Subcutaneous abdominal adipose tissue (tissue), 5 donors: ENCODE measurements at regions not wholly inside any gene's neighbourhood (a gene's known extent, or its start where the extent isn't known, plus 50 kb on each side); places are given as distances from the start of the nearest gene placed in this dataset.
A peak's percentile ranks its signal among the peaks of the same experiment; 100 is the strongest.

Experiments used
- H3K27ac ChIP-seq: one replicate; pipeline ENCODE4 v1.7.0; 2013; ENCODE audit warnings: low read depth, mild to moderate bottlenecking, inconsistent platforms, low read length, moderate library complexity
- H3K27me3 ChIP-seq, 5 donors: one replicate each; pipeline ENCODE4 v1.7.0; 2013; ENCODE audit warnings: low read length in 5 of 5, inconsistent platforms in 1 of 5; ENCODE audit not compliant: control insufficient read depth in 5 of 5, insufficient read depth in 4 of 5
- H3K36me3 ChIP-seq, 5 donors: one replicate each; pipeline ENCODE4 v1.7.0; 2013; ENCODE audit warnings: low read length in 5 of 5; ENCODE audit not compliant: control insufficient read depth in 5 of 5, insufficient read depth in 5 of 5
- H3K4me1 ChIP-seq, 5 donors: one replicate each; pipeline ENCODE4 v1.7.0; 2013; ENCODE audit warnings: low read length in 5 of 5, mild to moderate bottlenecking in 3 of 5, moderate library complexity in 1 of 5; ENCODE audit not compliant: control insufficient read depth in 5 of 5, insufficient read depth in 5 of 5
- H3K4me3 ChIP-seq, 5 donors: one replicate each; pipeline ENCODE4 v1.7.0; 2013; ENCODE audit warnings: low read length in 5 of 5, low read depth in 1 of 5
- H3K9ac ChIP-seq, 5 donors: one replicate each; pipeline ENCODE4 v1.7.0; 2013; ENCODE audit warnings: low read length in 5 of 5, mild to moderate bottlenecking in 4 of 5, moderate library complexity in 3 of 5
- H3K9me3 ChIP-seq, 5 donors: one replicate each; pipeline ENCODE4 v1.7.0; 2013; ENCODE audit warnings: low read length in 5 of 5; ENCODE audit not compliant: control insufficient read depth in 5 of 5
- donor health status: healthy.
- donor health status: healthy.
- donor health status: healthy.
- donor health status: healthy.
- donor health status: healthy.

GRCh38 chr3:107106907-107107306 is 270.3 kb upstream of the CCDC54 start:
- Histone ChIP-seq H3K9me3 (peaks cover 0 to 5% (median 0%) of the 10 kb centered on the region in 5 donors), H3K27ac (no peak overlapping the region), H3K4me3 (no peak overlapping the region), H3K36me3 (no peaks in the 10 kb centered on the region), H3K4me1 (peaks cover 0 to 9% (median 2%) of the 10 kb centered on the region in 5 donors), H3K27me3 (no peaks in the 10 kb centered on the region), H3K9ac (no peak overlapping the region)

DNA sequence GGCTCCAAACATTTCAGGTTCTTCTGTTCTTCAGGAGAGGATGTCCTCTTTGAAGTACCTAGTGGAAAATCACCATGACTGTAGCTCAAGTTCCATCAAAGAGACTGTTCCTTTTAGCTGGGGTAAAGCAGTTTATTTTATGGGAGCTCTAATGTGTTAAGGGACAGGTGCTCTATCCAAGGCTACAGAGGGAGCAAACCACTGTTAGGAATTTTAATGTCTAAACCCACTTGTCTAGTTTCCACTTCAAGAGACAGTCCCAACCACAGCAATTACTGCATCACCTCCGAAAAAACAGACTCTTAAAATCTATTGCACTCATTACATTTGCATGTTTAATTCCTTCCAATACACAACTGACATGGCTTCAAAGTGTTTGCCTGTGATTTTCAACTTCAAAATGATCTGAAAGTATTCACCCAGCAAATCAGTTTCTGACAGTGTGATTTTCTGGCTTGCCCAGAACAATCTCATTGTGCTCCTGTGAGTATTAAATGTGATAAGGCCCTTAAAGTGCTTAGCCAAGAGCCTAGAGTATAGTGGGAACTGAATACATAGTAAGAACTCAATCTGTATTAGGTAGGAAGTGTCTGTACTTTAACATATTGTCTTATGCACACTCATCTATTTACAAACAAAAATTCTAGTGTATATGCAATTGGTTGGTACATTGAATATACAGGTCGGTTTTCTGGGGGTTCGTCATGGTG is 266.5 kb upstream of the CCDC54 start:
- Histone ChIP-seq H3K27me3 (no peaks in the 10 kb centered on the region), H3K27ac (no peak overlapping the region), H3K36me3 (no peaks in the 10 kb centered on the region), H3K9ac (no peak overlapping the region), H3K4me3 (no peak overlapping the region), H3K9me3 (no peaks in the 10 kb centered on the region), H3K4me1 (peaks cover 0 to 8% (median 3%) of the 10 kb centered on the region in 5 donors)

DNA sequence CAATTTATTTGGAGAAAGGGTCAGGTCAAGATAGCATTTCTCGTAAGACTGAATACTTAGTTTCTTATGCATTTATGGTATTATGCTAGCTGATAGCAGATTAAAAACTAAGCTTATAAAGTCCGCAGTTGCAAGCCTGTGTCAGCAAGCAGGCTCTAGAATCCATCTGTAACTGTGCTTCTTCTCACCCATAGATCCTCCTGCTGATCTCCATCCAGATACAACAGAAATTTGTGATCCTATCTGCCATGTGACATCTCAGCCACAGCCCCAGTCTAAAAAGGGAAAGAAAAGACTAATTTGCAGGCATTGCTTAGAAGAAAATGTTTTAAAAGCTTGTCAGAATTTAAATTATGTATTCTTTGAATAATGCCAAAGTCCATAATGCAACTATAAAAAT is 265.4 kb upstream of the CCDC54 start:
- no peak overlapping the region for H3K9ac ChIP-seq
- H3K9me3 ChIP-seq: no peaks in the 10 kb centered on the region
- H3K4me3 ChIP-seq: no peak overlapping the region
- H3K27ac ChIP-seq: no peak overlapping the region
- H3K4me1 ChIP-seq: peaks cover 0 to 8% (median 3%) of the 10 kb centered on the region in 5 donors
- no peaks in the 10 kb centered on the region for H3K36me3 ChIP-seq
- no peaks in the 10 kb centered on the region for H3K27me3 ChIP-seq

DNA sequence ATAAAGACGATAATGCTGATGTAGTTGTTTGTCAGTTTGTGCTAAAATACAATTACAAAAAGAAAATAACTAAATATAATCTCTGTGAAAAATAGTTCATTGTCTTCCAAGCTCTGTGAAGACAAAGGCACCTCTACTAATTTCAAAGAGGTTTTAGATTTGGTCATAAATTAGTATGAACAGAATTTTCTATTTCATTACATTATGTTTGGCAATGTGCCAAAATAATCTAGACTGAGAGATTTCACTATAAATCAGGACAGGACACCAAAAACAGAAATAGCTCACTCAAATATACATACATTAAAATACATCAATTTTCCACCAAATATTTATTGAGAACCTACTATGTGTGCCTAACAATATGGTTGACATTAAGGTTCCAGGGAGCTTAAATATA is 264.9 kb upstream of the CCDC54 start:
- Histone ChIP-seq H3K27me3 (no peaks in the 10 kb centered on the region), H3K27ac (no peak overlapping the region), H3K36me3 (no peaks in the 10 kb centered on the region), H3K9me3 (no peaks in the 10 kb centered on the region), H3K4me3 (no peak overlapping the region), H3K4me1 (peaks cover 0 to 7% (median 3%) of the 10 kb centered on the region in 5 donors), H3K9ac (no peak overlapping the region)

DNA sequence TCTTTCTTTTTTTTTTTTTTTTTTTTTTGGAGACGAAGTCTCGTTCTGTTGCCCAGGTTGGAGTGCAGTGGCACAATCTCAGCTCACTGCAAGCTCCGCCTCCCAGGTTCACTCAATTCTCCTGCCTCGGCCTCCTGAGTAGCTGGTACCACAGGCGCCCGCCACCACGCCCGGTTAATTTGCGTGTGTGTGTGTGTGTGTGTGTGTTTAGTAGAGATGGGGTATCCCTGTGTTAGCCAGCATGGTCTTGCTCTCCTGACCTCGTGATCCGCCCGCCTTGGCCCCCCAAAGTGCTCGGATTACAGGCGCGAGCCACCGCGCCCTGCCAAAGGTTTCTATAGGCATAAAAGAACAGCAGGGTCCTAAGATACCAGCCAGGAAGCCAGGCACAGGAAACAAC is 261.0 kb upstream of the CCDC54 start:
- peaks cover 0 to 16% (median 11%) of the 10 kb centered on the region in 5 donors for H3K4me1 ChIP-seq
- no peaks in the 10 kb centered on the region for H3K9me3 ChIP-seq
- H3K27ac ChIP-seq: no peak overlapping the region
- H3K4me3 ChIP-seq: no peak overlapping the region
- H3K27me3 ChIP-seq: no peaks in the 10 kb centered on the region
- no peaks in the 10 kb centered on the region for H3K36me3 ChIP-seq
- H3K9ac ChIP-seq: no peak overlapping the region

DNA sequence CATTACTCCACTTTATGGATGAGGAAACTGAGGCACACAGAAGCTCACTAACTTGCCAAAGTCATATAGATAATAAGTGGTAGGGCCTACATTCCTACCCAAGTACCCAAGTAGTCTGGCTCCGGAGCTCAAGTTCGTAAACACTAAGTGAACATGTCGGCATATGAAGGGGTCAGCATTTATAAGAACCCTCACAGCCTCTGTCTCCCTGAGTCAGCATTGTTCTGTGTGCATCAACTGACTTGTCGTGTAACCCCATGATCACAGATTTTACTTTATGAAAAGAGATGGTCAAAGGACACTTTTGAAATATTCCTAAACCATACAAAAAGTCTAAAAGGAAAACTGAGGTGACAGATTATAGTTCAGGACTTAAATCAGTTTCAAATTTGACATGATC is 260.1 kb upstream of the CCDC54 start:
- no peak overlapping the region for H3K4me3 ChIP-seq
- H3K9ac ChIP-seq: peak overlapping the region in 1 of 5 donors; percentile 7
- no peaks in the 10 kb centered on the region for H3K27me3 ChIP-seq
- H3K4me1 ChIP-seq: peaks cover 0 to 11% (median 9%) of the 10 kb centered on the region in 5 donors
- H3K9me3 ChIP-seq: no peaks in the 10 kb centered on the region
- no peak overlapping the region for H3K27ac ChIP-seq
- no peaks in the 10 kb centered on the region for H3K36me3 ChIP-seq

- Histone ChIP-seq H3K9me3 (no peaks in the 10 kb centered on the region), H3K27ac (no peak overlapping the region), H3K9ac (peak overlapping the region in 2 of 5 donors; percentile 11 to 53)
These were observed 259.2 kb upstream of the CCDC54 start for GRCh38 chr3:107117922-107118536.

GRCh38 chr3:107124885-107125284 is 252.4 kb upstream of the CCDC54 start:
- Histone ChIP-seq H3K9me3 (no peaks in the 10 kb centered on the region), H3K4me3 (no peak overlapping the region), H3K36me3 (no peaks in the 10 kb centered on the region), H3K27me3 (no peaks in the 10 kb centered on the region), H3K9ac (no peak overlapping the region), H3K4me1 (peaks cover 0 to 2% (median 0%) of the 10 kb centered on the region in 5 donors), H3K27ac (no peak overlapping the region)

More at GRCh38 chr3:107117922-107118536, 259.2 kb upstream of the CCDC54 start:
- no peaks in the 10 kb centered on the region for H3K36me3 ChIP-seq
- H3K4me1 ChIP-seq: peaks cover 0 to 11% (median 9%) of the 10 kb centered on the region in 5 donors
- H3K27me3 ChIP-seq: no peaks in the 10 kb centered on the region
- no peak overlapping the region for H3K4me3 ChIP-seq

DNA sequence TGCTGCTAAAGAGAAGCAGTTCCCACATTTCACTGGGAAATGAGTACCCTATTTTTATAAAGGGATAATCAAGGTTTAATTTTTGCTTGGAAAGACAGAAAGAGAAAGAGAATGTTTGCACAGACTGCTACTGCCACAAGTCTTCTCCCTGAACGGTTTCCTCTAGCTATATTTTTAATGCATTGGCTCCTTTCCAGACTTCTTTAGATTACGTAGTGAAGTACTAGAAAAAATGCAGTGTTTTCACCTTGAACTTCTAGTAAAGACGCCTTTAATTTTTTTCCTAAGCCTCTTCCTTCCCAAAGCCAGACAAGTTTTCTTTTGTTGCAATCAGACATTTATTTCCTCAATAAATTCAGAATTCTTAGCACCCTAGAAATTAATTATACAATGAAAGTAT is 248.3 kb upstream of the CCDC54 start:
- Histone ChIP-seq H3K9ac (no peak overlapping the region), H3K36me3 (no peaks in the 10 kb centered on the region), H3K4me3 (no peak overlapping the region), H3K27ac (no peak overlapping the region), H3K27me3 (no peaks in the 10 kb centered on the region), H3K9me3 (no peaks in the 10 kb centered on the region), H3K4me1 (no peaks in the 10 kb centered on the region)

DNA sequence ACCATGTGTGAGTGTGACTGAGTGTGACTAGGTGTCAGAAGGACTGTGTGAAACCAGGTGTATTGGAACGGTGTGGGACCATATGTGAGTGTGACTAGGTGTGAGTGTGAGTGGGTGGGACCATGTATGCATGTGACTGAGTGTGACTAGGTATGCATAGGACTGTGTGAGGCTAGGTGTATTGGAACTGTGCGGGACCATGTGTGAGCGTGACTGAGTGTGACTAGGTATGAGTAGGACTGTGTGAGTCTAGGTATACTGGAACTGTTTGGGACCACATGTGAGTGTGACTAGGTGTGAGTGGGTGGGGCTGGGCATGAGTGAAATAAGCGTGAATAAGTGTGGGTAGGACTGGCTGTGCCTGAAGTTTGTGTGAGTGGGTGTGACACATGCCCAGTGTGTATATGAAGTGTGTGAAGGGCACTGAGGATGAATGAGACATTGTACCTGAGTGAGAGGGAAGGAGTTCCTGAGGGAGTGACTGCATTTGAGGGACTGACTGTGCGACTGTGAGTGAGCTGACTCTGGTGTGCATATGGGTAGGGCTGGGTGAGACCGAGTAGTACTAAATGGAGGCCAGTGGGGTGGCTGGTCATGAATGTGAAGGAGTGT is 247.0 kb upstream of the CCDC54 start:
- Histone ChIP-seq H3K9ac (no peak overlapping the region), H3K9me3 (no peaks in the 10 kb centered on the region), H3K27ac (no peak overlapping the region), H3K4me3 (no peak overlapping the region), H3K27me3 (no peaks in the 10 kb centered on the region), H3K4me1 (no peaks in the 10 kb centered on the region), H3K36me3 (no peaks in the 10 kb centered on the region)
